Naive B cell (primary cell): ENCODE measurements at regions not wholly inside any gene's neighbourhood (a gene's known extent, or its start where the extent isn't known, plus 50 kb on each side); places are given as distances from the start of the nearest gene placed in this dataset.
"Not testable (repeated sequence)": the region's sequence is repeated elsewhere in the genome, so short reads cannot be mapped to it uniquely, and the experiment has no call there.

Experiments
- ATAC-seq, 2 donors: fragments of 150-1000 bp; cut with Tn5 transposase; 2 replicates each; pipeline ENCODE4 v1.10.0; 2021; ENCODE audit warnings: low read depth in 2 of 2, mild to moderate bottlenecking in 2 of 2, moderate library complexity in 2 of 2
- DNase-seq: peaks from one replicate; pipeline ENCODE4 v3.0.0; 2022
- H3K27ac Mint-ChIP-seq, 6 donors: one replicate each; pipeline ENCODE4 v1.8.0; 2020 to 2022; ENCODE audit warnings: mild to moderate bottlenecking in 6 of 6, mixed read lengths in 6 of 6, moderate library complexity in 5 of 6, inconsistent platforms in 2 of 6
- H3K27me3 Mint-ChIP-seq, 3 donors: one replicate each; pipeline ENCODE4 v1.8.0; 2021 to 2022; ENCODE audit warnings: mixed read lengths in 3 of 3, mild to moderate bottlenecking in 1 of 3
- H3K36me3 Mint-ChIP-seq, 2 donors: one replicate each; pipeline ENCODE4 v1.8.0; 2020 to 2022; ENCODE audit warnings: mixed read lengths in 2 of 2, inconsistent platforms in 1 of 2, mild to moderate bottlenecking in 1 of 2
- H3K4me1 Mint-ChIP-seq, 3 donors: one replicate each; pipeline ENCODE4 v1.8.0; 2020 to 2022; ENCODE audit warnings: mixed read lengths in 3 of 3, inconsistent platforms in 1 of 3, mild to moderate bottlenecking in 1 of 3, moderate library complexity in 1 of 3
- H3K4me3 Mint-ChIP-seq, 8 donors: one replicate each; pipeline ENCODE4 v1.8.0; 2020 to 2022; ENCODE audit warnings: mild to moderate bottlenecking in 8 of 8, mixed read lengths in 8 of 8, moderate library complexity in 8 of 8, inconsistent platforms in 2 of 8
- H3K9me3 Mint-ChIP-seq, 7 donors: one replicate each; pipeline ENCODE4 v1.8.0; 2020 to 2022; ENCODE audit warnings: mixed read lengths in 7 of 7, mild to moderate bottlenecking in 5 of 7, inconsistent platforms in 2 of 7, moderate library complexity in 1 of 7

- DNase-seq, H3K27ac Mint-ChIP-seq, H3K27me3 Mint-ChIP-seq, H3K4me3 Mint-ChIP-seq, H3K4me1 Mint-ChIP-seq, H3K36me3 Mint-ChIP-seq, ATAC-seq: not testable (repeated sequence)
- H3K9me3 Mint-ChIP-seq, result peaks cover 0 to 12% (median 3%) of the 10 kb centered on the region in 7 donors
These were observed 80.3 kb downstream of the ZNF474 start for GRCh38 chr5:122209601-122210000.

DNA sequence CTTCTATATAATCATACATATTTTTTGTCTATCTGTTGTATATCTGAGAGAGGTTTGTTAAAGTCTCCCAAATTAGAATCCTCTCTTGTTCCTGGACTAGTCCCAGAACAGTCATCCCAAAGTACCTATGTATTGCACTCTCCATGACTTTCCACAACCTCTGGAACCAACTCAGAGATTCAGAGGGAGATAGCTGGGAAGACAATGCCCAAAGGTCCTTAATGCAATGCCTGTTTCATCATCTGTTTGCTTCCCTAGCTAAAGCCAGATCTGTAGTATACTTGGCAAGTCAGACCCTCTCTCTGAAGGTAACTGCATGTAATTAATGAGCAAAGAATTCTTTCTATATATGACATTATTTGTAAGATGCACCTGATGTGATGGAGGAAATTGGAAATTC lies 89.4 kb downstream of the ZNF474 start:
- Mint-ChIP-seq H3K4me3 (no peak overlapping the region), H3K9me3 (peaks cover 0 to 8% (median 4%) of the 10 kb centered on the region in 7 donors), H3K36me3 (no peaks in the 10 kb centered on the region), H3K27me3 (peaks cover 0 to 7% (median 4%) of the 10 kb centered on the region in 3 donors), H3K4me1 (no peaks in the 10 kb centered on the region), H3K27ac (no peak overlapping the region)
- ATAC-seq (no peak), DNase-seq (no peak)

- ATAC-seq (no peak), DNase-seq (no peak)
- no peak overlapping the region for H3K4me3 Mint-ChIP-seq
- no peak overlapping the region for H3K27ac Mint-ChIP-seq
- H3K36me3 Mint-ChIP-seq, result no peaks in the 10 kb centered on the region
- peaks cover 0 to 11% (median 4%) of the 10 kb centered on the region in 7 donors for H3K9me3 Mint-ChIP-seq
- peaks cover 0 to 7% (median 4%) of the 10 kb centered on the region in 3 donors for H3K27me3 Mint-ChIP-seq
- no peaks in the 10 kb centered on the region for H3K4me1 Mint-ChIP-seq
These were observed 90.3 kb downstream of the ZNF474 start for GRCh38 chr5:122219436-122220166.

DNA sequence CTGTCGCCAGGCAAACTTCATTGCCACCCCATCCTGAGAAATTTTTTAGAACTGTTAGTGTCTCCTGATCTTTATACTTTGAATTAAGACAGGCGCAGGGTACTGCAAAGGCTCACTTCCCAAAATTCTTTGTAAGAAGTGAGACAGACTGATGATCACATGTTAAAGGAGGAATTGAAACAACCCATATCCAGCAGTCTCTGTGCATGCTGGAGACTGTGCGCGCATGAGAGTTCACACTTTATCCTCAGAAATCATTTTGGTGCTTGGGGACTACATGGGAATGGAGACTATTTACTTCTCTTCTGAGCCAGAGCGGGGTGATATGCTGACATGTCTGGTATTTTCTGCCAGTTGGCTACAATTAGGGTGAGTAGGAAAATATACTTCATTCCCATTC lies 91.2 kb downstream of the ZNF474 start:
- no peak overlapping the region for H3K4me3 Mint-ChIP-seq
- no peak for ATAC-seq
- DNase-seq, result no peak
- no peak overlapping the region for H3K27ac Mint-ChIP-seq
- peaks cover 0 to 7% (median 4%) of the 10 kb centered on the region in 3 donors for H3K27me3 Mint-ChIP-seq
- H3K36me3 Mint-ChIP-seq, result no peaks in the 10 kb centered on the region
- no peaks in the 10 kb centered on the region for H3K4me1 Mint-ChIP-seq
- H3K9me3 Mint-ChIP-seq, result peaks cover 0 to 18% (median 6%) of the 10 kb centered on the region in 7 donors

DNA sequence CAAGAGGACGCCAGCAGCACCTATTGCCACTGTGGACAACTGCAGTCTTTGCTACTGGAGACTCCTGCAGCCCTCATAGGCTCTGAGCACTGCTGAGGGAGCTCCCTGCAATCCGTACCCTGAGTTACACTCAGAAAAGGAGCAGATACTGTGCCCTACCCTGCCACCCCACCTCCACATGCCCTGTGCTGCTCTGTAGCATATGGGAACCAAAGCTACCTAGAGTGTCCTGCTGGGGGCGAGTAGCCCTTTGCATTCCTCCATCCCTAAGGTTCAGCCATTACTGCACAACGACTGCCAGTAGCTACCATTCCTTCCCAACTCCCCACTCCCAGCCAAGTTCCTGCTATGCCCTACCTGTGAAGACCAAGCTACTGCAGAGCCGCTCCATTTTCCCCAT lies 90.2 kb upstream of the SNCAIP start:
- Mint-ChIP-seq H3K27ac (no peak overlapping the region), H3K4me3 (no peak overlapping the region), H3K4me1 (no peaks in the 10 kb centered on the region), H3K9me3 (peaks cover 0 to 18% (median 6%) of the 10 kb centered on the region in 7 donors), H3K27me3 (peaks cover 0 to 7% (median 4%) of the 10 kb centered on the region in 3 donors), H3K36me3 (no peaks in the 10 kb centered on the region)
- DNase-seq (no peak), ATAC-seq (no peak)

GRCh38 chr5:122222580-122222979 lies 89.5 kb upstream of the SNCAIP start:
- no peak for ATAC-seq
- no peaks in the 10 kb centered on the region for H3K36me3 Mint-ChIP-seq
- peaks cover 0 to 7% (median 4%) of the 10 kb centered on the region in 3 donors for H3K27me3 Mint-ChIP-seq
- H3K27ac Mint-ChIP-seq, result no peak overlapping the region
- peaks cover 0 to 18% (median 6%) of the 10 kb centered on the region in 7 donors for H3K9me3 Mint-ChIP-seq
- DNase-seq, result no peak
- H3K4me3 Mint-ChIP-seq, result no peak overlapping the region
- no peaks in the 10 kb centered on the region for H3K4me1 Mint-ChIP-seq

- H3K36me3 Mint-ChIP-seq, result no peaks in the 10 kb centered on the region
- no peak for ATAC-seq
- no peak for DNase-seq
- H3K9me3 Mint-ChIP-seq, result peaks cover 0 to 11% (median 2%) of the 10 kb centered on the region in 7 donors
- no peak overlapping the region for H3K4me3 Mint-ChIP-seq
- H3K27ac Mint-ChIP-seq, result no peak overlapping the region
- no peaks in the 10 kb centered on the region for H3K27me3 Mint-ChIP-seq
- no peaks in the 10 kb centered on the region for H3K4me1 Mint-ChIP-seq
These were observed 83.2 kb upstream of the SNCAIP start for GRCh38 chr5:122228728-122229392.

DNA sequence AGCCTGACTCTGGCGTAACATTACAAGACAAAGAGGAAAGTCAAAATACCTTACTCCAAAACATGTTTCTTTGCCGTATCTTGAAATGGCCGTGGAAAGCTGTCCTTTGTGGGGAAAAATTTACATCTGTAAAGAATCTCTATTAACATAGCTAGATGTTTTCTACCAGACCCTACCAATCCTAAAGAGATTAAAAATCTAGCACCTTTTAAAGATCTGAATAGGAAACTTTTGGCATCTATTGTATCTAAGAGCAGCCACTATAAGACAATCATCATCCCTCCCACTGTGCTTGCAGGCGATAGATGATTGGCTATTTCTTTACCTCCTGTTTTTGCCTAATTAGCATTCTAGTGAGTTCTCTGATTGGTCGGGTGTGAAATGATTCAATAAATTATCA lies 82.5 kb upstream of the SNCAIP start:
- ATAC-seq, result no peak
- no peak overlapping the region for H3K27ac Mint-ChIP-seq
- no peak overlapping the region for H3K4me3 Mint-ChIP-seq
- no peaks in the 10 kb centered on the region for H3K36me3 Mint-ChIP-seq
- no peak for DNase-seq
- no peaks in the 10 kb centered on the region for H3K4me1 Mint-ChIP-seq
- peaks cover 0 to 7% (median 0%) of the 10 kb centered on the region in 7 donors for H3K9me3 Mint-ChIP-seq
- H3K27me3 Mint-ChIP-seq, result no peaks in the 10 kb centered on the region

GRCh38 chr5:122236270-122237040 lies 75.6 kb upstream of the SNCAIP start:
- DNase-seq (no peak), ATAC-seq (no peak)
- Mint-ChIP-seq H3K4me3 (no peak overlapping the region), H3K27ac (no peak overlapping the region), H3K36me3 (no peaks in the 10 kb centered on the region), H3K4me1 (no peaks in the 10 kb centered on the region), H3K27me3 (no peaks in the 10 kb centered on the region), H3K9me3 (peaks cover 0 to 10% (median 1%) of the 10 kb centered on the region in 7 donors)

- H3K27ac Mint-ChIP-seq, result no peak overlapping the region
- H3K36me3 Mint-ChIP-seq, result no peaks in the 10 kb centered on the region
- no peak for ATAC-seq
- H3K4me3 Mint-ChIP-seq, result no peak overlapping the region
- no peaks in the 10 kb centered on the region for H3K27me3 Mint-ChIP-seq
- peaks cover 0 to 10% (median 1%) of the 10 kb centered on the region in 7 donors for H3K9me3 Mint-ChIP-seq
- H3K4me1 Mint-ChIP-seq, result no peaks in the 10 kb centered on the region
- DNase-seq, result no peak
These were observed 74.1 kb upstream of the SNCAIP start for GRCh38 chr5:122237906-122238305.

GRCh38 chr5:122252319-122252718 lies 59.7 kb upstream of the SNCAIP start:
- Mint-ChIP-seq H3K4me3 (peak overlapping the region in 1 of 8 donors; percentile 1), H3K4me1 (no peaks in the 10 kb centered on the region), H3K27ac (no peak overlapping the region), H3K9me3 (peaks cover 14 to 46% (median 31%) of the 10 kb centered on the region in 7 donors), H3K36me3 (no peaks in the 10 kb centered on the region), H3K27me3 (no peaks in the 10 kb centered on the region)
- DNase-seq (no peak), ATAC-seq (no peak)

DNA sequence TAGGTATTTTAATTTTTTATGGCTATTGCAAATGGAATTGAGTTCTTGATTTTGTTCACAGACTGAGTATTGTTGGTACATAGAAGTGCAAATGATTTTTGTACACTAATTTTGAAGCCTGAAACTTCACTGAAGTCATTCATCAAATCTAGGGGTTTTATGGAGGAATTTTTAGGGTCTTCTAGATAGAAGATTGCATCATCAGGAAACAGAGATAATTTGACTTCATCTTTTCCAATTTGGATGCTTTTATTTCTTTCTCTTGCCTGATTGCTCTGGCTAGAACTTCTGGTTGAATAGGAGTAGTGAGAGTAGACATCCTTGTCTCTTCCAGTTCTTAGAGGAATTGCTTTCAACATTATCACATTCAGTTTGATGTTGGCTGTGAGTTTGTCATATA lies 58.2 kb upstream of the SNCAIP start:
- DNase-seq (no peak), ATAC-seq (no peak)
- Mint-ChIP-seq H3K4me1 (no peaks in the 10 kb centered on the region), H3K36me3 (no peaks in the 10 kb centered on the region), H3K4me3 (no peak overlapping the region), H3K27ac (no peak overlapping the region), H3K27me3 (no peaks in the 10 kb centered on the region), H3K9me3 (peaks cover 18 to 56% (median 36%) of the 10 kb centered on the region in 7 donors)

GRCh38 chr5:122256388-122256787 lies 55.6 kb upstream of the SNCAIP start:
- ATAC-seq, result no peak
- H3K9me3 Mint-ChIP-seq, result peaks cover 21 to 56% (median 35%) of the 10 kb centered on the region in 7 donors
- H3K4me3 Mint-ChIP-seq, result no peak overlapping the region

More at GRCh38 chr5:122256388-122256787, 55.6 kb upstream of the SNCAIP start:
- no peaks in the 10 kb centered on the region for H3K36me3 Mint-ChIP-seq
- no peak for DNase-seq
- no peaks in the 10 kb centered on the region for H3K4me1 Mint-ChIP-seq
- no peak overlapping the region for H3K27ac Mint-ChIP-seq
- no peaks in the 10 kb centered on the region for H3K27me3 Mint-ChIP-seq
